H1 (cell line): ENCODE measurements at regions not wholly inside any gene's neighbourhood (a gene's known extent, or its start where the extent isn't known, plus 50 kb on each side); places are given as distances from the start of the nearest gene placed in this dataset.

Source experiments
- CTCF ChIP-seq, 3 experiments: IDR thresholded peaks; 1 replicate in 2 of 3; 2 replicates in 1 of 3; pipeline versions ENCODE4 v1.5.1 to v1.6.1; 2011; ENCODE audit warnings: low read length in 3 of 3, mild to moderate bottlenecking in 3 of 3, inconsistent platforms in 2 of 3, low read depth in 1 of 3, moderate library complexity in 1 of 3; ENCODE audit not compliant: insufficient read depth in 1 of 3; ENCODE audit errors: control extremely low read depth in 1 of 3
- JUND ChIP-seq: IDR thresholded peaks from 2 replicates; pipeline ENCODE4 v1.6.1; 2011; ENCODE audit warnings: mild to moderate bottlenecking, improper control_type of control experiment, low read length

GRCh38 chr5:158152136-158152535, 293.2 kb upstream of the CLINT1 start:
- TF ChIP-seq JUND (no peak), CTCF (IDR thresholded peaks at IDR 0.05; ENCODE audit: control extremely low read depth in 1 of 3, insufficient read depth in 1 of 3, low read depth in 1 of 3, low read length in 3 of 3) (no peak)
